GM23338 (cell line): ENCODE measurements at regions not wholly inside any gene's neighbourhood (a gene's known extent, or its start where the extent isn't known, plus 50 kb on each side); places are given as distances from the start of the nearest gene placed in this dataset.

Experiments
- CREB1 ChIP-seq: fragments of 250-450 bp; sonication (Bioruptor Pico); IDR thresholded peaks from 2 replicates; pipeline ENCODE4 v1.5.0; 2020; ENCODE audit warnings: low read depth, mild to moderate bottlenecking, moderate library complexity
- CTCF ChIP-seq, 2 experiments: fragments of 200-600 bp in 1 of 2; sonication (generic) in 1 of 2; conservative IDR thresholded peaks; 2 replicates each; pipeline versions ENCODE4 v1.5.1 to v1.6.1; 2016 to 2017; ENCODE audit warnings: antibody characterized with exemption in 2 of 2, low read depth in 2 of 2, mild to moderate bottlenecking in 2 of 2, moderate library complexity in 1 of 2
- ETS1 ChIP-seq: IDR thresholded peaks from 2 replicates; pipeline ENCODE4 v1.6.1; 2016; ENCODE audit warnings: antibody characterized with exemption
- EZH2 ChIP-seq: fragments of 200-600 bp; sonication (generic); IDR thresholded peaks from one replicate; pipeline ENCODE4 v1.8.0; 2017; ENCODE audit warnings: antibody characterized with exemption, mild to moderate bottlenecking, low read depth; ENCODE audit not compliant: unreplicated experiment
- EZH2phosphoT487 ChIP-seq: fragments of 200-600 bp; sonication (generic); IDR thresholded peaks from one replicate; pipeline ENCODE4 v1.8.1; 2018; ENCODE audit warnings: antibody characterized with exemption; ENCODE audit not compliant: unreplicated experiment
- JUNB ChIP-seq: IDR thresholded peaks from one replicate; pipeline ENCODE4 v1.6.1; 2016; ENCODE audit warnings: antibody characterized with exemption; ENCODE audit not compliant: unreplicated experiment
- POLR2AphosphoS5 ChIP-seq: IDR thresholded peaks from 2 replicates; pipeline ENCODE4 v1.6.1; 2016; ENCODE audit warnings: antibody characterized with exemption, low read depth
- REST ChIP-seq: IDR thresholded peaks from one replicate; pipeline ENCODE4 v1.6.1; 2018; ENCODE audit warnings: antibody characterized with exemption; ENCODE audit not compliant: unreplicated experiment
- STAT1 ChIP-seq: IDR thresholded peaks from one replicate; pipeline ENCODE4 v1.6.1; 2016; ENCODE audit warnings: antibody characterized with exemption; ENCODE audit not compliant: unreplicated experiment
- ZNF114 ChIP-seq: fragments of 250-450 bp; sonication (Bioruptor Pico); IDR thresholded peaks from 2 replicates; pipeline ENCODE4 v1.5.0; 2020; ENCODE audit warnings: mild to moderate bottlenecking, moderate library complexity
- ZNF331 ChIP-seq: fragments of 250-450 bp; sonication (Bioruptor Pico); IDR thresholded peaks from 2 replicates; pipeline ENCODE4 v1.5.0; 2020; ENCODE audit warnings: low read depth, mild to moderate bottlenecking, moderate library complexity
- ZNF462 ChIP-seq: fragments of 250-450 bp; sonication (Bioruptor Pico); IDR thresholded peaks from 2 replicates; pipeline ENCODE4 v1.5.0; 2020; ENCODE audit warnings: mild to moderate bottlenecking, moderate library complexity

GRCh38 chr3:135871311-135871710 lies 94.2 kb upstream of the PPP2R3A start:
- TF ChIP-seq CTCF (conservative IDR thresholded peaks at IDR 0.05; ENCODE audit: low read depth in 2 of 2) (no peak), CREB1 (CRISPR knock-in tag) (no peak), POLR2AphosphoS5 (no peak), EZH2 (no peak), REST (no peak), EZH2phosphoT487 (no peak), ZNF114 (CRISPR knock-in tag) (no peak), ETS1 (no peak), JUNB (no peak), ZNF462 (no peak), STAT1 (no peak), ZNF331 (no peak)
